Astrocyte (in vitro differentiated cells and primary cell): ENCODE measurements at regions not wholly inside any gene's neighbourhood (a gene's known extent, or its start where the extent isn't known, plus 50 kb on each side); places are given as distances from the start of the nearest gene placed in this dataset.

ENCODE experiments used
- DNase-seq: peaks from one replicate; pipeline ENCODE4 v3.0.0-alpha.2; 2010; ENCODE audit warnings: low read depth
- FAIRE-seq: peaks from 2 replicates; lab custom pipeline; 2011; peaks lifted over from hg19 to GRCh38; lab: Jason Lieb, UNC
- H2AFZ ChIP-seq: 2 replicates; pipeline ENCODE4 v1.6.0; 2012; ENCODE audit warnings: low read depth, low read length, inconsistent platforms
- H3K27ac ChIP-seq: 2 replicates; pipeline ENCODE4 v1.5.1; 2011; ENCODE audit warnings: low read depth, low read length, inconsistent platforms
- H3K27me3 ChIP-seq: 2 replicates; pipeline ENCODE4 v1.6.0; 2011; ENCODE audit warnings: low read length, inconsistent platforms; ENCODE audit not compliant: insufficient read depth
- H3K36me3 ChIP-seq: 2 replicates; pipeline ENCODE4 v1.5.1; 2011; ENCODE audit warnings: low read length, inconsistent platforms; ENCODE audit not compliant: insufficient read depth
- H3K4me1 ChIP-seq: 2 replicates; pipeline ENCODE4 v1.5.1; 2011; ENCODE audit warnings: low read length, inconsistent platforms; ENCODE audit not compliant: insufficient read depth
- H3K4me2 ChIP-seq: 2 replicates; pipeline ENCODE4 v1.6.0; 2012; ENCODE audit warnings: low read length, inconsistent platforms
- H3K4me3 ChIP-seq: 2 replicates; pipeline ENCODE4 v1.5.1; 2011; ENCODE audit warnings: low read depth, mild to moderate bottlenecking, low read length, inconsistent platforms; ENCODE audit not compliant: insufficient read depth
- H3K79me2 ChIP-seq: 2 replicates; pipeline ENCODE4 v1.6.0; 2012; ENCODE audit warnings: mild to moderate bottlenecking, low read length, inconsistent platforms; ENCODE audit not compliant: insufficient read depth
- H3K9ac ChIP-seq: 2 replicates; pipeline ENCODE4 v1.6.0; 2012; ENCODE audit warnings: mild to moderate bottlenecking, low read length, inconsistent platforms
- H3K9me3 ChIP-seq: 2 replicates; pipeline ENCODE4 v1.5.1; 2012; ENCODE audit warnings: low read depth, mild to moderate bottlenecking, low read length, inconsistent platforms; ENCODE audit not compliant: insufficient read depth
- H4K20me1 ChIP-seq: 2 replicates; pipeline ENCODE4 v1.6.0; 2012; ENCODE audit warnings: low read length, inconsistent platforms; ENCODE audit not compliant: insufficient read depth
- H3K27ac Mint-ChIP-seq: one replicate; pipeline ENCODE4 v1.8.0; 2021; ENCODE audit warnings: mild to moderate bottlenecking, mixed read lengths; ENCODE audit not compliant: unreplicated experiment
- H3K27me3 Mint-ChIP-seq: one replicate; pipeline ENCODE4 v1.8.0; 2021; ENCODE audit warnings: low read depth, mixed read lengths; ENCODE audit not compliant: unreplicated experiment
- H3K36me3 Mint-ChIP-seq: one replicate; pipeline ENCODE4 v1.8.0; 2021; ENCODE audit warnings: low read depth, mixed read lengths; ENCODE audit not compliant: unreplicated experiment
- H3K4me1 Mint-ChIP-seq: one replicate; pipeline ENCODE4 v1.8.0; 2021; ENCODE audit warnings: low read depth, mixed read lengths; ENCODE audit not compliant: unreplicated experiment
- H3K4me3 Mint-ChIP-seq: one replicate; pipeline ENCODE4 v1.8.0; 2021; ENCODE audit warnings: mild to moderate bottlenecking, moderate library complexity, mixed read lengths; ENCODE audit not compliant: unreplicated experiment
- H3K9me3 Mint-ChIP-seq: one replicate; pipeline ENCODE4 v1.8.0; 2021; ENCODE audit warnings: mild to moderate bottlenecking, mixed read lengths; ENCODE audit not compliant: unreplicated experiment
- EZH2 ChIP-seq: IDR thresholded peaks from 2 replicates; pipeline ENCODE4 v1.6.1; 2012; ENCODE audit warnings: mild to moderate bottlenecking, low read length, inconsistent platforms; ENCODE audit not compliant: insufficient read depth
- TF ChIP-seq, protein P1 (sequence below): IDR thresholded peaks from 2 replicates; pipeline ENCODE4 v1.5.1; 2011; ENCODE audit warnings: low read depth, mild to moderate bottlenecking, inconsistent platforms, low read length, moderate library complexity; ENCODE audit not compliant: insufficient read depth

DNA sequence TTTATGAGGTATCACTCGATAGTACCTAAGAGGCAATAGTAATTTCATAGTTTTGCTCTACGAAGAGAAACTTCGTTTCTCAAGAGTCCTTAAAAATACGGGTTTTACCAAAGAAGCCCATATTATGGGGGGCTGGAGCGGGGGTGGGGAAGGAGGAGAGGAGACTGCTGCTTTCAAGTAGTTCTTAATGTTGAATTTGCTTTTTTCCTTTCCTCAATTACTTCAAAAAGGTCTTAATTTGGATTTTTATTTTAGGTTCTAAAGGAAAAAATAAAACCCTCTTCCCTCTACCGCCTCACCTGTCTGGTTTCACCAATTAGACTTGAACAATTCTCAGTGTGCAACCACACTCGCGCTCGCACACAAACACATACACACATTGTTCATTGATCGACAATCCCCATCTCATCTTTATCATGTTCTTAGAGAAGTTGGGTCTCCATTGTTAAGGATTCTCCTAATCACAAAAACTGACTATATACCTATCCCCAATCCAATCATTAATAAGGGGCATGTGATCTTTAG, 97.2 kb downstream of the HFE start:
- TF ChIP-seq EZH2, result no peak
- TF ChIP-seq, protein P1, sequence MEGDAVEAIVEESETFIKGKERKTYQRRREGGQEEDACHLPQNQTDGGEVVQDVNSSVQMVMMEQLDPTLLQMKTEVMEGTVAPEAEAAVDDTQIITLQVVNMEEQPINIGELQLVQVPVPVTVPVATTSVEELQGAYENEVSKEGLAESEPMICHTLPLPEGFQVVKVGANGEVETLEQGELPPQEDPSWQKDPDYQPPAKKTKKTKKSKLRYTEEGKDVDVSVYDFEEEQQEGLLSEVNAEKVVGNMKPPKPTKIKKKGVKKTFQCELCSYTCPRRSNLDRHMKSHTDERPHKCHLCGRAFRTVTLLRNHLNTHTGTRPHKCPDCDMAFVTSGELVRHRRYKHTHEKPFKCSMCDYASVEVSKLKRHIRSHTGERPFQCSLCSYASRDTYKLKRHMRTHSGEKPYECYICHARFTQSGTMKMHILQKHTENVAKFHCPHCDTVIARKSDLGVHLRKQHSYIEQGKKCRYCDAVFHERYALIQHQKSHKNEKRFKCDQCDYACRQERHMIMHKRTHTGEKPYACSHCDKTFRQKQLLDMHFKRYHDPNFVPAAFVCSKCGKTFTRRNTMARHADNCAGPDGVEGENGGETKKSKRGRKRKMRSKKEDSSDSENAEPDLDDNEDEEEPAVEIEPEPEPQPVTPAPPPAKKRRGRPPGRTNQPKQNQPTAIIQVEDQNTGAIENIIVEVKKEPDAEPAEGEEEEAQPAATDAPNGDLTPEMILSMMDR, result no peak
- peak overlapping the region; percentile 38 for H3K27ac ChIP-seq
- peak overlapping the region; percentile 86 for H3K4me3 Mint-ChIP-seq
- H2AFZ ChIP-seq, result no peak overlapping the region
- H3K4me3 ChIP-seq, result peak overlapping the region; percentile 63
- DNase-seq (no peak), FAIRE-seq (no peak)
- peak overlapping the region; percentile 67 for H3K9ac ChIP-seq
- H3K4me1 ChIP-seq, result peaks cover 20% of the 10 kb centered on the region
- H3K79me2 ChIP-seq, result no peaks in the 10 kb centered on the region
- H3K27me3 ChIP-seq, result no peaks in the 10 kb centered on the region
- peaks cover 2% of the 10 kb centered on the region for H3K9me3 Mint-ChIP-seq
- peak overlapping the region; percentile 87 for H3K4me2 ChIP-seq
- H4K20me1 ChIP-seq, result no peaks in the 10 kb centered on the region
- no peaks in the 10 kb centered on the region for H3K4me1 Mint-ChIP-seq
- no peaks in the 10 kb centered on the region for H3K27me3 Mint-ChIP-seq
- H3K9me3 ChIP-seq, result no peaks in the 10 kb centered on the region
- H3K36me3 ChIP-seq, result no peaks in the 10 kb centered on the region
- no peaks in the 10 kb centered on the region for H3K36me3 Mint-ChIP-seq
- peak overlapping the region; percentile 6 for H3K27ac Mint-ChIP-seq

DNA sequence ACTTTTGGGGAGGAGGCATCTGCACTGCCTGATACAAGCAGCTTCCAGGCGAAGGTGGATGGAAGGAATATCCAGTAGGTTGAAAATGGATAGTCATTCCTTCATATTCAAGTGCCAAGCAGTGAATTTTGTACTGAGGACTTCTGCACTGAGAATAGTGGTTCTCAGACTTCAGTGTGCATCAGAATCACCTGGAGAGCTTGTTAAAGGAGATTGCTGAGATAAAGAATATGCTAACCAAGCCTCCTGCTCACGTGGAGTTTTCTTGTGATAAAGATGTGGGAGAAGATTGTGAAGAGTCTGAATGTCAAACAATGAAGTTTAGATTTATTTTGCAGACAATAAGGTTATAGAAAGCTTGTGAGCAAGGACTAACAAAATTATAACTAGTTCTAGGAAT, 97.8 kb downstream of the HFE start:
- Mint-ChIP-seq H3K4me1 (no peaks in the 10 kb centered on the region), H3K36me3 (no peaks in the 10 kb centered on the region), H3K27me3 (no peaks in the 10 kb centered on the region), H3K27ac (no peak overlapping the region), H3K4me3 (peak overlapping the region; percentile 2), H3K9me3 (peaks cover 2% of the 10 kb centered on the region)
- no peak for TF ChIP-seq EZH2
- TF ChIP-seq, protein P1, result no peak
- H3K9ac ChIP-seq, result no peak overlapping the region
- no peak for FAIRE-seq
- H3K9me3 ChIP-seq, result no peaks in the 10 kb centered on the region
- no peak overlapping the region for H3K27ac ChIP-seq
- no peaks in the 10 kb centered on the region for H4K20me1 ChIP-seq
- DNase-seq, result no peak
- H3K4me3 ChIP-seq, result no peak overlapping the region
- no peak overlapping the region for H2AFZ ChIP-seq
- H3K36me3 ChIP-seq, result no peaks in the 10 kb centered on the region
- H3K4me2 ChIP-seq, result peak overlapping the region; percentile 87
- H3K4me1 ChIP-seq, result peaks cover 20% of the 10 kb centered on the region
- no peaks in the 10 kb centered on the region for H3K27me3 ChIP-seq
- H3K79me2 ChIP-seq, result no peaks in the 10 kb centered on the region

DNA sequence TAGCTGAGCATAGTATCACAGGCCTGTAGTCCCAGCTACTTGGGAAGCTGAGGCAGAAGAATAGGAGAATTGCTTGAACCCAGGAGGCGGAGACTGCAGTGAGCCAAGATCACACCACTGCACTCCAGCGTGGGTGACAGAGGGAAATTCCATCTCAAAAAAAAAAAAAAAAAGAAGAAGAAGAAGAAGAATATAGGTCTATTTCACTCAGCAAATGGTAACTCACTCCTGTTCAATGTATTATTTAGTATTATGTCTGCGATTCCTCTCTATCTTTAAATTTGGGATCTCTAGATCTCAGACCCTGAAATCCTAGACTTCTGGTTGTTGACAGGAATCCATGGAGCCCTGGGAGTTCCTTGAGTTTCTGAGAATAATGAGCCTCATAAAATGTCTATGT, 98.6 kb downstream of the HFE start:
- Histone ChIP-seq H3K36me3 (no peaks in the 10 kb centered on the region), H3K4me1 (peaks cover 20% of the 10 kb centered on the region), H3K27me3 (no peaks in the 10 kb centered on the region), H3K27ac (no peak overlapping the region), H3K9me3 (no peaks in the 10 kb centered on the region), H2AFZ (no peak overlapping the region), H3K4me2 (no peak overlapping the region), H3K9ac (no peak overlapping the region), H3K79me2 (no peaks in the 10 kb centered on the region), H4K20me1 (no peaks in the 10 kb centered on the region), H3K4me3 (no peak overlapping the region)
- no peak for FAIRE-seq
- Mint-ChIP-seq H3K27me3 (no peaks in the 10 kb centered on the region), H3K9me3 (peaks cover 2% of the 10 kb centered on the region), H3K4me3 (no peak overlapping the region), H3K27ac (no peak overlapping the region), H3K4me1 (no peaks in the 10 kb centered on the region), H3K36me3 (no peaks in the 10 kb centered on the region)
- no peak for DNase-seq
- TF ChIP-seq, protein P1, result no peak
- no peak for TF ChIP-seq EZH2
